GM21423 (cell line): ENCODE measurements at regions not wholly inside any gene's neighbourhood (a gene's known extent, or its start where the extent isn't known, plus 50 kb on each side); places are given as distances from the start of the nearest gene placed in this dataset.

ENCODE experiments used
- ATAC-seq: cut with Tn5 transposase; IDR thresholded peaks from one replicate; pipeline ENCODE4 v1.9.1; 2021; ENCODE audit warnings: mild to moderate bottlenecking, moderate library complexity; ENCODE audit not compliant: unreplicated experiment

DNA sequence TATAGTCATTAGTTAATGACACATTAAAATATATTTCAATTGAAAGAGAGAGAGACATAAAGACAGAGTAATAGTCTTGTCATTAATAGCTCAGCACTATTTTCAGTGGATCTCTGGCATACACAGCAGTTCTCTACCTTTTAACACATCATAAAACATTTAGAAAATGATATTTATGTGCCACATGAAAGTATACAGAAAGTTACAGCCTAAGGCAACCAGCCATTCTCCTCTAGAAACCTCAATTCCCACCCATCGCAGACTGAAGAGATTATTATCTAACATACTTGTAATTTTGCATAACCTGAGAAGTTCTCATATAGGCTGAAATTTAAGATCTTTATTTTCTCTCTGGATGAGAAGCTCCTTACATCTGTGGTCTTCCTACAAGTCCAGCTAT, 58.7 kb upstream of the FAM83B start:
- no peak for ATAC-seq
